DOHH2 (cell line): ENCODE measurements at regions not wholly inside any gene's neighbourhood (a gene's known extent, or its start where the extent isn't known, plus 50 kb on each side); places are given as distances from the start of the nearest gene placed in this dataset.

Experiments used
- H3F3A ChIP-seq: fragments of 200-600 bp; sonication (generic), shearing (Covaris generic); 2 replicates; pipeline ENCODE4 v1.6.0; 2016; ENCODE audit warnings: antibody characterized with exemption, mild to moderate bottlenecking; ENCODE audit not compliant: control insufficient read depth, insufficient read depth
- H3K27ac ChIP-seq: fragments of 200-600 bp; sonication (generic); 2 replicates; pipeline ENCODE4 v1.5.1; 2014; ENCODE audit warnings: low read depth, mild to moderate bottlenecking, low read length, moderate library complexity
- H3K27me3 ChIP-seq: fragments of 200-600 bp; sonication (generic); 2 replicates; pipeline ENCODE4 v1.6.1; 2014; ENCODE audit warnings: mild to moderate bottlenecking, low read length, mixed read lengths; ENCODE audit not compliant: control insufficient read depth
- H3K36me3 ChIP-seq: fragments of 200-600 bp; sonication (generic); 2 replicates; pipeline ENCODE4 v1.6.1; 2014; ENCODE audit warnings: mild to moderate bottlenecking, low read length, moderate library complexity, mixed read lengths; ENCODE audit not compliant: control insufficient read depth
- H3K4me1 ChIP-seq: fragments of 200-600 bp; sonication (generic); 2 replicates; pipeline ENCODE4 v1.6.1; 2014; ENCODE audit warnings: mild to moderate bottlenecking, low read length, mixed read lengths; ENCODE audit not compliant: control insufficient read depth
- H3K4me2 ChIP-seq: fragments of 200-600 bp; sonication (generic); 2 replicates; pipeline ENCODE4 v1.6.0; 2014; ENCODE audit warnings: mild to moderate bottlenecking, low read length, moderate library complexity
- H3K4me3 ChIP-seq: fragments of 200-600 bp; sonication (generic); 2 replicates; pipeline ENCODE4 v1.5.1; 2014; ENCODE audit warnings: mild to moderate bottlenecking, low read length, mixed read lengths
- H3K79me2 ChIP-seq: fragments of 200-600 bp; sonication (generic); 2 replicates; pipeline ENCODE4 v1.6.1; 2014; ENCODE audit warnings: mild to moderate bottlenecking, low read length, mixed read lengths; ENCODE audit not compliant: control insufficient read depth
- H3K9me2 ChIP-seq: fragments of 200-600 bp; sonication (generic); replicated peaks from 2 replicates; pipeline ENCODE4 v1.6.1; 2014; ENCODE audit warnings: mild to moderate bottlenecking, low read length, mixed read lengths; ENCODE audit not compliant: control insufficient read depth
- H3K9me3 ChIP-seq: fragments of 200-600 bp; sonication (generic); 2 replicates; pipeline ENCODE4 v1.6.1; 2014; ENCODE audit warnings: antibody characterized with exemption, low read length, mixed read lengths; ENCODE audit not compliant: control insufficient read depth, insufficient read depth
- H4K20me1 ChIP-seq: fragments of 200-600 bp; sonication (generic); 2 replicates; pipeline ENCODE4 v1.6.0; 2014; ENCODE audit warnings: low read depth, mild to moderate bottlenecking, antibody characterized with exemption, low read length, moderate library complexity; ENCODE audit not compliant: control insufficient read depth, insufficient read depth
- CTCF ChIP-seq: fragments of 200-600 bp; sonication (generic); IDR thresholded peaks from one replicate; pipeline ENCODE4 v1.5.1; 2014; ENCODE audit warnings: antibody characterized with exemption, mild to moderate bottlenecking, low read depth, low read length; ENCODE audit not compliant: poor library complexity, severe bottlenecking
- EZH2phosphoT487 ChIP-seq: fragments of 200-600 bp; sonication (generic); IDR thresholded peaks from 2 replicates; pipeline ENCODE4 v1.6.1; 2017; ENCODE audit warnings: borderline replicate concordance, mild to moderate bottlenecking, antibody characterized with exemption, low read length, moderate library complexity, mixed read lengths

- H3K79me2 ChIP-seq: no peaks in the 10 kb centered on the region
Measured at GRCh38 chr2:176784633-176785200, 427.9 kb upstream of the HNRNPA3 start.

DNA sequence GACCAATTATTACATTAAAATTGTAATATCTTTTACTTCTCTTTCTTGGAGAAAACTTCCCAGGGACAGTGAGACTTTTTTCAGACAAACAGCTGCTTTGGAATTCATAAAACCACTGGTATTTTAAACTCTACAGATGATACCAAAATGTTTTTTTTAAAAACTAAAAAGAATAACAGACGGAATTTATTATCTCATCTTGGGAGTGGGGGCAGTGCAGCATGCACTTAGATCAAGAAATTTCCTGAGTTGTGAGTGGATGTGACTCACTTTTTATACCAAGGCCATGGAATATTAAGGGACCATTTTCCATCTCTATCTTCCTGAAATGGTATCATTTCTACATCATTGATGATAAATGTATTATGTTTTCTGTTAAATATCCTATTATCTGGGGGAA, 422.8 kb upstream of the HNRNPA3 start:
- Histone ChIP-seq H3K4me1 (no peaks in the 10 kb centered on the region), H3K27ac (no peak overlapping the region), H3K27me3 (no peaks in the 10 kb centered on the region), H3F3A (no peaks in the 10 kb centered on the region), H3K4me3 (no peak overlapping the region), H3K4me2 (no peak overlapping the region), H3K36me3 (no peaks in the 10 kb centered on the region), H3K9me2 (no peaks in the 10 kb centered on the region), H3K9me3 (no peaks in the 10 kb centered on the region), H3K79me2 (no peaks in the 10 kb centered on the region), H4K20me1 (no peaks in the 10 kb centered on the region)
- TF ChIP-seq EZH2phosphoT487 (no peak), CTCF (no peak)

More at GRCh38 chr2:176784633-176785200, 427.9 kb upstream of the HNRNPA3 start:
- H3K4me3 ChIP-seq: no peak overlapping the region
- H3K27me3 ChIP-seq: no peaks in the 10 kb centered on the region
- H4K20me1 ChIP-seq: no peaks in the 10 kb centered on the region
- no peak overlapping the region for H3K27ac ChIP-seq
- no peaks in the 10 kb centered on the region for H3F3A ChIP-seq
- no peak overlapping the region for H3K4me2 ChIP-seq
- no peaks in the 10 kb centered on the region for H3K36me3 ChIP-seq
- H3K9me2 ChIP-seq: no peaks in the 10 kb centered on the region
- peaks cover 8% of the 10 kb centered on the region for H3K4me1 ChIP-seq
- peaks cover 17% of the 10 kb centered on the region for H3K9me3 ChIP-seq
- TF ChIP-seq EZH2phosphoT487 (no peak), CTCF (no peak)

GRCh38 chr2:176790468-176790867, 422.1 kb upstream of the HNRNPA3 start:
- H3K4me3 ChIP-seq: no peak overlapping the region
- no peaks in the 10 kb centered on the region for H4K20me1 ChIP-seq
- no peak overlapping the region for H3K4me2 ChIP-seq
- H3K79me2 ChIP-seq: no peaks in the 10 kb centered on the region
- H3K36me3 ChIP-seq: no peaks in the 10 kb centered on the region
- H3F3A ChIP-seq: no peaks in the 10 kb centered on the region
- no peaks in the 10 kb centered on the region for H3K9me2 ChIP-seq
- no peak overlapping the region for H3K27ac ChIP-seq
- no peaks in the 10 kb centered on the region for H3K27me3 ChIP-seq
- no peaks in the 10 kb centered on the region for H3K4me1 ChIP-seq
- no peaks in the 10 kb centered on the region for H3K9me3 ChIP-seq
- TF ChIP-seq CTCF (no peak), EZH2phosphoT487 (no peak)
